NOMO-1 treated with dmso at 0.1 percent for 144 hours (cell line): ENCODE measurements at regions not wholly inside any gene's neighbourhood (a gene's known extent, or its start where the extent isn't known, plus 50 kb on each side); places are given as distances from the start of the nearest gene placed in this dataset.

Experiments
- DNase-seq: peaks from one replicate; lab custom pipeline; 2025; ENCODE audit not compliant: unreplicated experiment; lab: John Stamatoyannopoulos, UW

DNA sequence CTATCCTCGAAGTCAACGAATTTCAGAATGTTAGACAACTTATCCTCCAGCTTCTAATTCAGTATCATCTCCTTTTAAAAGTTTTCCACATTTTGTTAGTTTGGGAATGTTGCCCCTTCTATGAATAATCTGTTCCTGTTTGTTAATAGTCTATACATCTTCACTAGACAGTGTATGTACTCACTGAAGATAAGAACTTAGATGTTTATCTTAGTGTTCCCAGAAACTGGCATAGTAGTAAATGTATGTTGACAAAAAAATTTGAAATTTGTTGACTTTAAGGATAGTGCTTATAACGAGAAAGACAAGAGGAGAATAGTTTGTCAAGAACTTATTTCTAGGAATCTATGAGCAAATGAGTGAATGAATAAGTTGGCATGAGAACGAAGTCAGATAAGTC, 162.0 kb upstream of the GULP1 start:
- DNase-seq = no peak

DNA sequence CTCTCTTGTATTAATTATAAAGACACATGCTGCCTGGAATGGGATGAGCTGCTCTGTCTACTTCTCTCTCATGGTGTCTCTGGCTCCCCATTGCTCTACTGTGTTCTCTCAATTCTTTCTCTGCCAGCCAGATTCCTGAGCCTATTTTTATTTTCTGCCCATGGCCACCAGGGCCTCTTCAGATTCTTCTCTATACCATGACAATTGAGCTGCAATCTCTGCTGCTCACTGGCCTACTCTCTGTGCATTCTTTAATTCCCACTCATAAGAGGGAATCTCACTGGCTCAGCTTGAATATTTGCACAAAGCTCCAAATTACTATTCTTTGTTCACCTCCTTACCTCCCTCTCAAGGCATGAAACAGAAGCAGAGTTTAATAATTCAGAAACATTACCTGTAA, 161.4 kb upstream of the GULP1 start:
- DNase-seq = no peak

DNA sequence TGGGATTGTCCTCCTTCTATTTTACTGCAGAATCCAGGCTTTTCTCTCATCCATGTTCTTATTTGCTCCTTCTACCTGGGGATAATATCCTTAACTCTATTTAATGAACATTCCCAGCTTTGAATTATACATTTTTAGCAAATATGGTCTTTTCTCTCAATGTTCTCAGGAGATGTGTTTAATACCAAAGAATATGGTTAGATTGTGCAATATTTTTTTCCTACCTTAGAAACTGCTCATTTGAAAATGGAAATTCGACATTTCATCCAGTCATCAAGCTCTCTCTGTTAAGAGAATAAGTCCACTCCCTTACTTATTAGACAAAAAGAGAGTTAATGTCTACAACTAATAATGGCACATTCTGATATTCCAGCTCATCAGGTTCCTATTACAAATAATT, 160.4 kb upstream of the GULP1 start:
- no peak for DNase-seq

DNA sequence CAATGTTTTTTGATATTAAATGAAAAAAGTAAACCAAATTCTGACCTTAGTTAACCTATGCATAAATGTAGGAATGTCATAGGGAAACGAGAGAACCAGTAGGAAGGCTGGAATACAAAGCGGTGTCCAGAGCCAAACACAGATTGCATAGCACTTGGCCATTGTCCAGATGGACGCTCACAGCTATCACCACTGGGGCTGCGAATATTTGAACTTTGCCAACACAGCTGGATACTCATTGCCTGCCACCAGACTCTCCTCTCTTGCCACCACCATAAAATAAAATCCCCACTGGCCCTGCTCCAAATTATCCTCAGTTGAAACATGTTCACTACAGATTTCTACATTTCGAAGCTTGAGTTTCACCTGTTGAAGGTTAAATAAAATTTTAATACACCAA, 159.3 kb upstream of the GULP1 start:
- DNase-seq = no peak

DNA sequence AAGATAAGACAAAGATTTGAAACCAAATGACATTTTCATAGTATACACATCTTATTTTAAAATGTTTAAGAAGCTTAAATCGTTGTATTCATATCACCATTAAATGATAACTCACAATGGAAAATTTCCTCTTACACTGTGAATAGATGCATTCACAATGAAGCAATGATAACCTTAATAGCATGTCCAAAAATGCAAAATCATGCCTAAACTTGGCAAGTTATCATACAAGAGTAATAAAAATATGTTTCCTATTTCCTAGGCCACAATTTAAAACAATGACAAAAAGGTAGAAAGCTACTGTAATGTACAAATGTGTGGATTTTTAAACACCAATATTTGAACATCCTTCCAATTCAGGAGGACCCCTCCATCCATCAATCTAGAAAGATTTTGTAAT, 157.4 kb upstream of the GULP1 start:
- no peak for DNase-seq

DNA sequence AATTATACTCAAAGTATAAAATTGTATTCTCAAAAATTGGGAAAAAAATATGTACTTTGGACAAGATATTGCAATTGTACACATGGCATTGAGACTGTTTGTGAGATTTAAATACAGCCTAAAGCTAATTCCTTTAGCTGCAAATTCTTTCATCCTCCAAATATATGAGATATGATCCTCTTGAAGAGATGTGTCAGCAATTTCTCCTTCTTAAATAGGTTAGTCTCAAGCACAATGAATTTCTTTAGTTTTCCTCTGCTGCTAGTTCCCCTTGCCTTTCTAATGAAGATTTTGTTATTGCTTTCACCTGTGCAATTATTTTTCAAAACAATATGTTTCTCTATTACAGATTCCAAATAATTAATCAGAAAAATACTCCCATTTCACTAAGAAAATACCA, 153.4 kb upstream of the GULP1 start:
- no peak for DNase-seq

DNA sequence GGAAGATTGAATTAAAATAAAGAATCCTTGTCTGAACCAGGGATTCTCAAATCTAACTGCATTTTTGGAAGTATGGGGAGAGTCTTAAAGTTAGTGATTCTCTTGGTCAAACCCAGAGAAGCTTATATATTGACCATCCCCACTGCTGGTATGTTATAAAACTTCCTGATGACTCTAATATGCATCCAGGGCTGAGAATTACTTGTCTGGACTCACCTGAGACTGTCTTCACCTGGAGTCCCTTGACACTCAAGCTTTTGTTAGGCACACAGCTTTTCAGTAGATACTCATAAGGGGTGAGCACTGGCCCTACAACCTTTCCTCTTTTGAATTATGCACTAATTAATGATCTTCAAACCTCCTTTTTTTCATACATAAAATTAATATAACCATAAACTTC, 149.6 kb upstream of the GULP1 start:
- DNase-seq = no peak

DNA sequence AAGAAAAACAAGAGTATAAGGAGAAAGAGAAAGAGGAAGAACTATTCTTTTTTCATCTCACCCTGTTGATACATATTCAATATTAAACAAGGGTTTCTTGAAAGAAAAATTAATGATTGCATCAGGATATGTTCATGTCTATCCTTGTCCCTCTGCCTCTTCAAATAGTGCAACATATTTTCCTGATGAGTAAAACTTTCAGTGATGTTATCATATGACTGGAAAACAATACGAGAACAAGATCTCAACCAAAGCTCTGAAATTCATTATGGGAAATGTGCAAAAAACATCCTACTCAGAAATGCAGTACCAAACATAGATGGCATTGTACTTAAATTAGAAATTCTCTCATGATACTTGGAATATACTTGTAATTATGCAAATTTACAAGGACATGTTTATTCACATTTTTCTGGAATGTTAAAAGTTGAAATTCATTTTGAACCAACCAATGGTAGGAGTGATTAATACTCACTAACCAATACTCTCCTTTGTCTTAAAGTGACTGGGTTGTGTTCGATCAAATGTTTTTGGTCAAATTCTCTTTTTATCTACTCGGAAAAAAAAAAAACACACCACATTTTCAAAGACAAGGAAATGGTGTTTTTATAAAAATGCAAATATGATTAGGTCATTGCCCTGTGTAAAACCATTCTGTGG, 148.9 kb upstream of the GULP1 start:
- no peak for DNase-seq

DNA sequence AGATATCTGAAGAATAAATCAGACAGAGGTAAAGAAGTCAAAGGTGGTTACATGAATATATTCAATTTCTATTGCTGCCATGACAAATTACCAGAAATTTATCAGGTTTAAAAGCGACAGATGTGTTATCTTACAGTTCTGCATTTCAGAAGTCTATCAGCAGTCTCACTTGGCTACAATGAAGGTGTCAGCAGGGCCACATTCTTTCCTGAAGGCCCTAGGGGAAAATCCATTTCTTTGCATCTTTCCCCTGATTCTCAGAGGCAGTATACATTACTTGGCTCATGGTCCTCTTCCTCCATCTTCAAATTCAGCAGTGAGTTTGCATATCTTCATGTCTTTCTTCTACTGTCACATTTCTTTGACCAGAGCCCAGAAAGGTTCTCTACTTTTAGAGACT, 145.8 kb upstream of the GULP1 start:
- no peak for DNase-seq

DNA sequence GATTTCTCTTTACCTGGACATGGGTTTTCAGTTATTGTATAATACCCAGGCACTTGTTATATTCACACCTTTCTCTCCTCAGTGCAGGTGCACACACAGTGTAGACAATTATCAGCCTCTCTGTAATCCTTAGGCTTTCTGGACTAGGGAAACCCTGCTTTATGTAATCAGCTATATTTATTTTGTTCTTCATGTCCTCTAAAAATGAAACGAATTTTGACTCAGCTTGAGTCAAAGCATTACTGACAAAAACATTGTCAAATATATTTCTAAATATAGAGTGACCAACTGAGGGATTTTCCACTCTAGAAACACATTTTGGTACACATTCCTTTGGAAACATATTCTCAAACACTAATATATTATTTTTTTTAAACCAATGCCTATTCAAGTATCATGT, 144.8 kb upstream of the GULP1 start:
- DNase-seq = no peak

DNA sequence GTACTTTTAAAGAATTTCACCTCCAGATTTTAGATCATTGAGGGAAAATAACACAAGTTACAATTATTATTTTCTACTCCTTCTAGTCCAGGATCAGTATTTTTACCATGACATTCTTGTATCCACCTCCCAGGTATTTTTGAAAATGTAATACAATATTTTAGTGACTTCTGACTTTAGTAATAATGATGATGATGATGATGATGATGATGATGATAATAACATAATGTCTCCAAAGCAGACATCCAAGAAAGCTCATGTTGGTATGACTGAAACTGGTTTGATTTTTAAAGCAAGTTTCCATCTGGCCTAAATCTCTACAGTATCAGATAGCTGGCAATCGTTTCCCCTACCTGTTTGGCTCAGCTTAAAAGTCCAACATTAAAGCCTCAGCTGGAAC, 140.0 kb upstream of the GULP1 start:
- DNase-seq = no peak

DNA sequence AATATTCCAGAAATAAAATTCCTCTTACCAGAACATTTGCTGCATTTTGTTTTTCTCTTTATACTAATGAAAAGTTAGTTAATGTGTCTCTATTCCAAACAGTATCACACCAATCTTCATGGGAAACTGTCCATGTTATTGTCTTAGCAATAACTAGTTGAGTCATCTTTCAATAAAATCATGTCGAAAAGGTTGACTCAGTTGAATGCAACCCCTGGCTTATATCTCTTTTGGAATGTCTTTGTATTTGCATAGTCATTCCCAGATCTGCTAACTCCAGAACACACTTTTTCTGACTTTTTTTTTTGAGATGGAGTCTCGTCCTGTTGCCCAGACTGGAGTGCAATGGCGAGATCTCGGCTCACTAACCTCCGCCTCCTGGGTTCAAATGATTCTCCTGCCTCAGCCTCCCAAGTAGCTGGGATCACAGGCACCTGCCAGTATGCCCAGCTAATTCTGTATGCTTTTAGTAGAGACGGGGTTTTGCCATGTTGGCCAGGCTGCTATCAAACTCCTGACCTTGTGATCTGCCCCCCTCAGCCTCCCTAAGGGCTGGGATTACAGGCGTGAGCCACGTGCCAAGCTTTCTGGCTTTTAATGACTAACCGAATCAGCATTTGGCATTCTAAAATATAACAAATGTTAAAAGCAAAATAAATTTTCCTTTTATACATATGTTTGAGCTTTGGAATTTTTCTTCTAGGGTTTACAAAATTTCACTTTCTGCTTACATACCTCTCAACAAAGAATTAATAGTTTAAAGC, 133.2 kb upstream of the GULP1 start:
- no peak for DNase-seq

DNA sequence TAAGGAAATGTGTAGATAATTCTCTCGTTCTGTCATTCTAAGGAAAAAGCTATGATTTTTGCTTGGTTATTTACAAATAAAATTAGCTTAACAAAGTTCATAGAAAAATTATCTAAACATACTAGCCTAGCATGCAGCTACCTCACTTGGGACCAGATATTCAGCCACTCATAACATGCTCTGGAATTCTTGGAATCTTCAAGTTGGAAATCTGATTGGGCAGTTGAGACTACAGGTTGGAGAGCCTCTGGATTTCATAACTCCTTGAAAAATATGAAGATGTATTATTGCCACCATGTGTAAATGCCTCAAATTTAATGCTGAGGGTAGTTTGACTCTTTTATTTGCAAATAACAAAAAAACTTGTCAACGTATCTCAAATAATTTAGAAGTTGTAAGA, 132.2 kb upstream of the GULP1 start:
- DNase-seq = no peak

DNA sequence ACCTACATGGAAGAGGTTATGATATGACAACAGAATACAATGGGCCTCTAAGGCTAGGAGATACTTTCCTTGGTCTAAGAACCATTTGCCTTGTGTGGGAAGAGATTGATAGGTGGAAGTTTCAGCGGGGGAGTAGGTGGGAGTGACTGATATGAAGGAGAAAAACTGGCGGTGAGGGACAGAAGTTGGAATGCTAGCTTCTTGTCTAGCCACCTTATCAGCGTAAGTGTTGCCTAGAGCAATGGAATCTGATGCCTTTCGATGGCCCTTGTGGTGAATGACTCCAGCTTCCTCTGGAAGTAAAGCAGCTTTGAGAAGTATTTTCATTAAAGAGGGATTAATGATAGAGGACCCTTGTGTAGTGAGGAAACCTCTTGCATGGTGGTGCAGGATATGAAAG, 121.3 kb upstream of the GULP1 start:
- DNase-seq = no peak

DNA sequence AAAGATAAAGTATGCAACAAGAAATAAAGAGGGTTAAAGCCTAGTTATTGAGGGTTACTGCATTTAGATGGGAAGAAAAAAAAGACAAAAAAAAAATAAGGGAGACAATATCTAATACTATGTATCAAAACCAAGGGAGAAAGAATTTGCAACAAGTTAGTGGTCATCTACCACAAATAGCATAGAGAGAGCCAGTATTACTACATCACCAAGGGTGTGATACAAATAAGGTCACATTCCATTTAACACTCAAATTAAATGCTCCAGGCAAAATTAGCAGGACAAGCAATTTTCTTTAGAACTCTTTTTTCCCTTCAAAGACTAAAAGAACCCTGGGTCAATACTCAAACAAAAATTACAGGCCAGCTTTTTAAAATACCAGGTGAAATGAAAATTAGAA, 115.1 kb upstream of the GULP1 start:
- DNase-seq = no peak

DNA sequence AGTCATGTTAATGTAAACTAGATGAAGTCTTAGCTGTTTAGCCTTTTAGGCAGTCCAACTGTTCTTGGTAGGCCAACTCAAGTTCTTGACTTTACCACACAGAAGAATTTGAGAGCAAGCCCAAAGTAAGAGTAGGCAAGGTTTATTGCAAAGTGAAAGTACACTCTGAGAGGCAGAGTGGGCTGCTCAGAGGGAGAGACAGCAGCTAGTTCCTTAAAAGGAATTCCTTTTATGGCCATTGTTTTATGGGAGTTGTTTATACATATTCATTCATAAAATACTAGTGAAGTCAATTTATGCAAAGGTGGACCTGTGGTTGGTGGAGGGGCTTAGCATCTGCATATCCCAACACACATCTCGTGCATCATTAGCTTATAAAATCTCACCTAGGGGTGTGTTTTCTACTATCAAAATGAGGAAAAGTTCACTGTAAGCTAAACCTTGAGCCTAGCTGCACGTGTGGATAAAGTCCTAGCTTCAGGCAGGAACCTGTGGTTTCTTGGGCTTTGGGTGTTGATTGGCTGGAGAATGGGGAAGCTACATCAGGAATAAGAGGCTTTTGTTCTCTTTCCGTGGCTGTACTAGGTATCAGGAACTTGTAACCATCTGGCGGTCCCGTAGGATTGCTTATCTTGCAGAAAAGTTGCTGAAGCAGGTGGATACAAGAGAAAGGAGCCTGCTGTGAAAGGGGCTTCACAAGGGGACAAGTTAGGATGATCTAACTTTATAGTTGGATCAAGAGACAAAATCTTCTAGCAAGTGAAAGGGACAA, 110.4 kb upstream of the GULP1 start:
- no peak for DNase-seq

DNA sequence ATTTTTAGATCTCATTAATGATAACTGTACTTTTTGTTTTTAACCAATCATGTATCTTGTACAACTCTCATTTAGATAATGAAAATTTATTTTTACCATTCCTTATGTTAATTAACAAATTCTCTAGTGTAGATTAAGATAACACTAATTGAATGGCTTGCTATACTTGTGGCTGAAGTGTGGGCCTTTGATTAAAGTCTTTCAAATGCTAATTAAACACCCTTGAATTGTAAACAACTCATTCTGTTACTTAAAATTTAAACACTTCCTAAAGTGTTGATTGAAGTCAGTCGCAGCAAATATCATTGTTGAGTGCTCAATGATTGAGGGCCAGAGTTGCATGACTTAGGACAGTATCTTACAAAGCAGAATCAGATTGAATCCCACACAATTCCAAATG, 109.8 kb upstream of the GULP1 start:
- no peak for DNase-seq

DNA sequence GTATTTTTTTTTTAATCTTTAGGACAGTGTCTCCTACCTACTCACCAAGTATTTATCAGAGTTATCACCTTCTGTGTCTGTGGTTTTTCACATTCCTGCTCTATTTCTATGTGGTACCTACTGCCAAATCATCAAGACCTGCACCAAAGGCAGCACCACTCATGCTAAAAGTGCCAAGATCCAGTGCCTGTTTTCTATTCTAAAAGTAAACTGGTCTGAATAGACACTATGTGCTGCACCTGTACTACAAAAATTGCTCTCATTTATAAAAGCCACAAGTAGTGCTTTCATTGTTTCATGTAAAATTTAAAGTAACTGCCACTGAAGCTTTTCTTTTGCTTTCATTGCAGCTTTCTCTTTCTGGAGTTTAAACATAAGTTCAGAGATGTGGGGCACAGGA, 103.9 kb upstream of the GULP1 start:
- no peak for DNase-seq

DNA sequence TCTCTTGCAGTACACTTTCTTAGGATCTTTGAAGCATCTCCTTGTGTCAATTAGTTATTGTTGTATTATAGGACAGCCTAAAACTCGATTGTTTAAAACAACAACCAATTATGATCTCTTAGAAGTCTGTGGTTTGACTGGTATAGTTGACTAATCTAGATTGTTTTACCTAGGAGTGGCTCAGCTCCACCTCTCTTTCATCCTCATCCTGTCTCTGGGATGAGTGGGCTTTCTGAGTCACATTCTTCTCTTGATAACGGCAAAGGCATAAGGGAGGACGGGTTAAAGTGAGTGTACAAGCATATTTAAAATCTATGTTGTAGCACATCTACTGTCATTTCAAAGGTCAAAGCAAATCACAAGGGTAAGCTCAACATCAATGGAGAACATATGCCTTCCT, 102.3 kb upstream of the GULP1 start:
- no peak for DNase-seq

DNA sequence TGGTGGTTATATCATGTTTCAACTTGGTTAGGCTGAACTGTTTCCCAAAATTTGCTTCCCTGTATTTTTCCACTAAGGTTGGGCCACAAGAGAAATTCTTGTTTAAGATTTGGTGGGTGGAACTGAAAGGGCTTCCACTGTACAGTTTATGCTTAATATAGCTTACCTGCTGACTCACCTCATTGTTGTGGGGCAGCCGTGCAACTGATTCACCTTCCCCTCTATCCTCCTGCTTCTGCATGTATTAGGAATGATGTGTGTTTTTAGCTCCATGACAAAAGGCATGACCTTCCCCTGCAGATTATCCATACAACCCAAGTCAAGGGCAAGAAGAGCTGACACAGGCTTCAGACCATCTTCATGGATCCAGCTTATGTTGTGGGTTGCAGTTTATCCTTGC, 98.4 kb upstream of the GULP1 start:
- DNase-seq = no peak

DNA sequence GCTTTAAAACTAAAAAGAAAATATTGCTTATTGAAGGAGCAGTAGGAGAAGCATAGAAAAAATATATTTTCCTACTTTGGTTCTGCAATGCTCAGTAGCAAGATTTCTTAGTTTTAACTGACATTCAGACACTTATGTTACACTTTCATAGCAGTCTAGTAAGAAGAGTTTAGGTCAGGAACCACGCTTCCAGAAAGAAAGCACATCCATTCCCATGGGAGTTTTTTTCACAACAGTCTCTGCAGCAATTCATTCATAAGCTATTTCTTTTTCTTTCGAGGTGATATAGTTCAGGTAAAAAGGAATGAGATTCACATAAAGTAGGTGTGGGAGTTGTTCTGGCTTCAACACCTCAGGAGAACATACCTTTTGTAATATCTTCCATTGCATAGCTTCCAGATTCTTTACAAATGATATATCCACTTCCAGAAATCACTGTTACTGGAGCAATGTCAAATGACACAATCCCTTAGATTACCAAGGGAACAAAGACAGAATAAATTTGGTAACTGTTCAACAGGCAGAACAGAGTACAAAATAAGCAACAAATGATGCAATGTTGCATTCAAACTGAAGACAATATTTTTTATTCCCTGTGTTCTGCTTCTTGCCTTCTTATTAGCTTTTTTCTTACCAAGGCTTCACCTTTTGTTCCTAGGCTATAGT, 95.2 kb upstream of the GULP1 start:
- DNase-seq = no peak

DNA sequence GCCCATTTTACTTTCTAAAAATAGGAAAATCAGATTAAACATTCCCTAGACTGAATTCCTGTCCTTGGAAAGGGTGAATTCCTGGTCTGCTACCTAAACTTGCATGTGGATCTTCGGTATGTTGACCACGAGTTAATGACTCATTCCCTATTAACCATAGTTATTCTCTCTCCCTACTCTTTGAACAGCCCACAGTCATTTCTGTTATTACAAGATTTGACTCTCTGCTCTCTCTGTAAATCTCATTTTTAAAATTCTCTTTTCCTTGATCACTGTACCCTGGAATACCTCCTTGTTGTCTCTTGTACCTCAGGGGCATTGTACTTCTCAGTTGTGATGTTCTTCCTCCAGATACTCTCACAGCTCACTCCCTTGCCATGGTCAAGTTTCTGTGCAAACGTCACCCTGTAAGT, 92.0 kb upstream of the GULP1 start:
- no peak for DNase-seq
